ENCODE measurements at regions not wholly inside any gene's neighbourhood (a gene's known extent, or its start where the extent isn't known, plus 50 kb on each side); places are given as distances from the start of the nearest gene placed in this dataset.

DNA sequence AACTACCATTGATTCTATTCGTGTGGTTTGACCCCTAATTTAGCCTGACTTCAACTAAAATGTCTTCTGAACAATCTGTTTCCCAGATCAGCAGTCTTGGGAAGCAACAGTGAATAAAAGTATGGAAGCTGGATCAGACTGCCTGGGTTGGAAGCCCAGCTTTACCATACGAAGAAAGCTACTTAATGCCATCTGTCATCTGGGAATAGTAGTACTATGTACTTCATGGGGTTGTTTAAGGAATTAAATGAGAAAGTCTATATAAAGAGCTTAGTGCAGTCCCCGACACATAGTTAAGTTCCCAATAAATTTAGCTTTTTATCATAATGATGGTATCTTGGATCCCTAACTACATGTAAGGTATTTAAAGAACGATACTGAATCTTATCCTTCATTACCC is 151.5 kb upstream of the ERCC4 start:
- Histone ChIP-seq H3K9ac (ENCODE audit: low read length) (no peak overlapping the region), H3K79me2 (ENCODE audit: insufficient read depth, low read length) (no peaks in the 10 kb centered on the region), H3K9me3 (ENCODE audit: low read length) (no peaks in the 10 kb centered on the region), H2AFZ (ENCODE audit: low read length) (no peak overlapping the region), H3K27me3 (ENCODE audit: insufficient read depth, low read length) (no peaks in the 10 kb centered on the region), H3K4me3 (ENCODE audit: low read depth, low read length, poor library complexity, severe bottlenecking) (no peak overlapping the region), H3K4me1 (ENCODE audit: insufficient read depth, low read length, severe bottlenecking) (no peaks in the 10 kb centered on the region), H3K9me2 (ENCODE audit: low read depth, low read length) (no peaks in the 10 kb centered on the region), H3K36me3 (ENCODE audit: insufficient read depth, low read length) (no peaks in the 10 kb centered on the region), H3K27ac (ENCODE audit: low read depth, low read length, poor library complexity, severe bottlenecking) (no peak overlapping the region), H3K4me2 (ENCODE audit: low read length) (no peak overlapping the region), H4K20me1 (ENCODE audit: insufficient read depth, low read length) (no peaks in the 10 kb centered on the region), H3F3A (ENCODE audit: insufficient read depth, low read length) (no peaks in the 10 kb centered on the region)
- TF ChIP-seq CTCF (IDR thresholded peaks at IDR 0.05; ENCODE audit: low read length) (no peak), EZH2 (IDR thresholded peaks at IDR 0.05; ENCODE audit: borderline replicate concordance, low read length) (no peak)

DNA sequence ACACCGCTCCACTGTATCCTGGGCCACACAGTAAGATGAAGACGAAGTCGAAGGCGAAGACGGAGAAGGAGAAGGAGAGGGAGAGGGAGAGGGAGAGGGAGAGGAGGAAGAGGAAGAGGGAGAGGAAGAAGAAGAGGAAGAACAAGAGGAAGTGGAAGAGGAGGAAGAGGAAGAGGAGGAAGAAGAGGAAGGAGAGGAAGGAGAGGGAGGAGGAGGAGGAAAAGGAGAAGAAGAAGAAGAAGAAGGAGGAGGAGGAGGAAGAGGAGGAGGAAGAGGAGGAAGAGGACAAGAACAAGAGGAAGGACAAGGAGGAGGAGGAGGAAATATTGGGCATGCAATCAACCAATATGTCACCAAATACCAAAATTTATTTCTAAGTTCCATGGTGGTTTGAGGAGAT is 149.5 kb upstream of the ERCC4 start:
- H3F3A ChIP-seq (ENCODE audit: insufficient read depth, low read length), result no peaks in the 10 kb centered on the region
- H3K4me2 ChIP-seq (ENCODE audit: low read length), result no peak overlapping the region
- no peaks in the 10 kb centered on the region for H3K9me3 ChIP-seq (ENCODE audit: low read length)
- no peaks in the 10 kb centered on the region for H3K27me3 ChIP-seq (ENCODE audit: insufficient read depth, low read length)
- no peak for TF ChIP-seq CTCF (IDR thresholded peaks at IDR 0.05; ENCODE audit: low read length)
- no peak for TF ChIP-seq EZH2 (IDR thresholded peaks at IDR 0.05; ENCODE audit: borderline replicate concordance, low read length)
- no peaks in the 10 kb centered on the region for H3K9me2 ChIP-seq (ENCODE audit: low read depth, low read length)
- no peaks in the 10 kb centered on the region for H3K79me2 ChIP-seq (ENCODE audit: insufficient read depth, low read length)
- no peaks in the 10 kb centered on the region for H4K20me1 ChIP-seq (ENCODE audit: insufficient read depth, low read length)
- no peak overlapping the region for H3K9ac ChIP-seq (ENCODE audit: low read length)
- no peak overlapping the region for H3K27ac ChIP-seq (ENCODE audit: low read depth, low read length, poor library complexity, severe bottlenecking)
- H2AFZ ChIP-seq (ENCODE audit: low read length), result no peak overlapping the region
- H3K4me1 ChIP-seq (ENCODE audit: insufficient read depth, low read length, severe bottlenecking), result no peaks in the 10 kb centered on the region
- no peak overlapping the region for H3K4me3 ChIP-seq (ENCODE audit: low read depth, low read length, poor library complexity, severe bottlenecking)
- no peaks in the 10 kb centered on the region for H3K36me3 ChIP-seq (ENCODE audit: insufficient read depth, low read length)

- H2AFZ ChIP-seq (ENCODE audit: low read length), result no peak overlapping the region
- H3K9me3 ChIP-seq (ENCODE audit: low read length), result no peaks in the 10 kb centered on the region; the same call in 1 of the 2 replicates
- H3K36me3 ChIP-seq (ENCODE audit: insufficient read depth, low read length), result no peaks in the 10 kb centered on the region
- no peak overlapping the region for H3K9ac ChIP-seq (ENCODE audit: low read length)
- no peak overlapping the region for H3K27ac ChIP-seq (ENCODE audit: low read depth, low read length, poor library complexity, severe bottlenecking)
- H4K20me1 ChIP-seq (ENCODE audit: insufficient read depth, low read length), result no peaks in the 10 kb centered on the region
- no peaks in the 10 kb centered on the region for H3F3A ChIP-seq (ENCODE audit: insufficient read depth, low read length)
- no peaks in the 10 kb centered on the region for H3K9me2 ChIP-seq (ENCODE audit: low read depth, low read length)
- no peaks in the 10 kb centered on the region for H3K4me1 ChIP-seq (ENCODE audit: insufficient read depth, low read length, severe bottlenecking)
- H3K4me3 ChIP-seq (ENCODE audit: low read depth, low read length, poor library complexity, severe bottlenecking), result no peak overlapping the region
- H3K27me3 ChIP-seq (ENCODE audit: insufficient read depth, low read length), result no peaks in the 10 kb centered on the region
- no peak overlapping the region for H3K4me2 ChIP-seq (ENCODE audit: low read length)
- H3K79me2 ChIP-seq (ENCODE audit: insufficient read depth, low read length), result no peaks in the 10 kb centered on the region
- TF ChIP-seq EZH2 (IDR thresholded peaks at IDR 0.05; ENCODE audit: borderline replicate concordance, low read length) (no peak), CTCF (IDR thresholded peaks at IDR 0.05; ENCODE audit: low read length) (no peak)
Observed at GRCh38 chr16:13772782-13773181, 147.2 kb upstream of the ERCC4 start.
